CD14-positive monocyte (primary cell): ENCODE measurements at regions not wholly inside any gene's neighbourhood (a gene's known extent, or its start where the extent isn't known, plus 50 kb on each side); places are given as distances from the start of the nearest gene placed in this dataset.

Source experiments
- DNase-seq, 3 donors: peaks; one replicate each; pipeline ENCODE4 v3.0.0-alpha.2; 2011 to 2022
- H2AFZ ChIP-seq: 2 replicates; pipeline ENCODE4 v1.6.0; 2012; ENCODE audit warnings: mild to moderate bottlenecking, low read depth, low read length, inconsistent platforms; ENCODE audit not compliant: insufficient read depth, poor library complexity, severe bottlenecking
- H3K27ac ChIP-seq, 2 donors: 1 replicate in 1 of 2; 2 replicates in 1 of 2; pipeline ENCODE4 v1.5.1; 2012 to 2013; ENCODE audit warnings: low read length in 2 of 2, control low read depth in 1 of 2, inconsistent platforms in 1 of 2, low read depth in 1 of 2, mild to moderate bottlenecking in 1 of 2
- H3K27me3 ChIP-seq, 2 donors: one replicate each; pipeline versions ENCODE4 v1.6.0 to v1.6.1; 2011 to 2013; ENCODE audit warnings: low read length in 2 of 2; ENCODE audit not compliant: control insufficient read depth in 2 of 2, insufficient read depth in 2 of 2
- H3K36me3 ChIP-seq, 2 donors: replicated peaks in 1 of 2; 1 replicate in 1 of 2; 2 replicates in 1 of 2; pipeline versions ENCODE4 v1.5.1 to v1.6.1; 2012 to 2013; ENCODE audit warnings: low read length in 2 of 2, control low read depth in 1 of 2, inconsistent platforms in 1 of 2, mild to moderate bottlenecking in 1 of 2; ENCODE audit not compliant: insufficient read depth in 2 of 2, control insufficient read depth in 1 of 2
- H3K4me1 ChIP-seq, 2 donors: 1 replicate in 1 of 2; 2 replicates in 1 of 2; pipeline versions ENCODE4 v1.5.1 to v1.6.1; 2012 to 2013; ENCODE audit warnings: low read length in 2 of 2, control low read depth in 1 of 2, inconsistent platforms in 1 of 2, mild to moderate bottlenecking in 1 of 2, moderate library complexity in 1 of 2; ENCODE audit not compliant: insufficient read depth in 2 of 2, control insufficient read depth in 1 of 2
- H3K4me2 ChIP-seq: replicated peaks from 2 replicates; pipeline ENCODE3; 2012; ENCODE audit warnings: low read length, moderate library complexity, mild to moderate bottlenecking; ENCODE audit not compliant: poor library complexity, severe bottlenecking; ENCODE audit errors: extremely low read depth
- H3K4me3 ChIP-seq, 3 experiments: fragments of 200-600 bp in 1 of 3; sonication (generic) in 1 of 3; replicated peaks in 1 of 3; 1 replicate in 2 of 3; 2 replicates in 1 of 3; pipeline ENCODE4 v1.5.1; 2011 to 2013; ENCODE audit warnings: low read length in 3 of 3, mild to moderate bottlenecking in 3 of 3, control low read depth in 2 of 3, low read depth in 2 of 3, inconsistent platforms in 1 of 3, moderate library complexity in 1 of 3
- H3K79me2 ChIP-seq: 2 replicates; pipeline ENCODE4 v1.6.0; 2012; ENCODE audit warnings: mild to moderate bottlenecking, control low read depth, inconsistent platforms, low read length, moderate library complexity; ENCODE audit not compliant: insufficient read depth
- H3K9ac ChIP-seq: 2 replicates; pipeline ENCODE4 v1.6.0; 2017; ENCODE audit warnings: low read length, mild to moderate bottlenecking; ENCODE audit not compliant: insufficient read depth, poor library complexity, severe bottlenecking
- H3K9me3 ChIP-seq, 2 donors: replicated peaks in 1 of 2; 1 replicate in 1 of 2; 2 replicates in 1 of 2; pipeline versions ENCODE4 v1.5.1 to v1.6.1; 2012 to 2013; ENCODE audit warnings: low read length in 2 of 2, control low read depth in 1 of 2; ENCODE audit not compliant: control insufficient read depth in 1 of 2, insufficient read depth in 1 of 2
- H4K20me1 ChIP-seq: 2 replicates; pipeline ENCODE4 v1.6.0; 2012; ENCODE audit warnings: mild to moderate bottlenecking, low read length, control low read depth, moderate library complexity; ENCODE audit not compliant: insufficient read depth
- H3K27ac Mint-ChIP-seq, 7 donors: one replicate each; pipeline ENCODE4 v1.8.0; 2020; ENCODE audit warnings: mild to moderate bottlenecking in 7 of 7, mixed read lengths in 7 of 7, moderate library complexity in 6 of 7, inconsistent platforms in 2 of 7
- H3K27me3 Mint-ChIP-seq, 3 donors: one replicate each; pipeline ENCODE4 v1.8.0; 2021 to 2022; ENCODE audit warnings: low read depth in 3 of 3, mild to moderate bottlenecking in 3 of 3, mixed read lengths in 3 of 3, moderate library complexity in 3 of 3, inconsistent platforms in 1 of 3
- H3K36me3 Mint-ChIP-seq, 2 donors: one replicate each; pipeline ENCODE4 v1.8.0; 2020; ENCODE audit warnings: mixed read lengths in 2 of 2, inconsistent platforms in 1 of 2, mild to moderate bottlenecking in 1 of 2
- H3K4me1 Mint-ChIP-seq: one replicate; pipeline ENCODE4 v1.8.0; 2020; ENCODE audit warnings: mild to moderate bottlenecking, mixed read lengths
- H3K4me3 Mint-ChIP-seq, 2 donors: one replicate each; pipeline ENCODE4 v1.8.0; 2020; ENCODE audit warnings: mild to moderate bottlenecking in 2 of 2, mixed read lengths in 2 of 2, moderate library complexity in 1 of 2
- H3K9me3 Mint-ChIP-seq, 7 donors: one replicate each; pipeline ENCODE4 v1.8.0; 2020 to 2022; ENCODE audit warnings: mixed read lengths in 7 of 7, mild to moderate bottlenecking in 6 of 7, moderate library complexity in 6 of 7, inconsistent platforms in 2 of 7
- WGBS: methylation state at CpG from one replicate; pipeline ENCODE4 v1.1.5; 2013; ENCODE audit warnings: missing lambda C conversion rate; ENCODE audit not compliant: insufficient coverage; 5-methylcytosine and 5-hydroxymethylcytosine counted together
- intact Hi-C, 2 donors: fragments of 100-400 bp; cut with micrococcal nuclease; formaldehyde crosslinking; loops; one replicate each; pipeline versions ENCODE4 v1.15.0 to v1.15.1; 2023
- TF ChIP-seq, protein P1 (sequence below): fragments of 200-600 bp; IDR thresholded peaks from one replicate; pipeline ENCODE4 v1.8.0; 2022; ENCODE audit warnings: antibody characterized with exemption, mild to moderate bottlenecking

DNA sequence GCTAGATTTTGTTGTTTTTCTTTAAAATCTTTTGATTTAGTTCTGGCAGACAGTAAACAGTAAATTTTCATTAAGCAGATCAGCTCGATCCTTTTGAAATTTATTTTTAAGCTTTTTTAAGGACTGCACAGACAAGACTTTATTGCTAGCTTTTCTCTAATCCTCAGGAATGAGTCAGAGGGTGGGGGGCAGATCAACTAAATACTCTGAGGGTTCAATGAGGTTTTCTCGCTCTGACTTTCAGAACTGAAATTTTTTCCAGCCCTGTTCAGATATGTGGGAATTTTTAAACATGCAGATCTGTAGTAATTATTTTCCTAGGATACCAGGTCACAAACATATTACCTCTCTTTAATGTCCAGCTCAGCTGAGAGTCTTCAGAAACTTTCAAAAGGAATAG is 977.2 kb downstream of the CDH11 start:
- Mint-ChIP-seq H3K4me1 (no peaks in the 10 kb centered on the region), H3K36me3 (no peaks in the 10 kb centered on the region), H3K9me3 (peaks cover 0 to 2% (median 1%) of the 10 kb centered on the region in 7 donors), H3K4me3 (no peak overlapping the region), H3K27ac (no peak overlapping the region), H3K27me3 (no peaks in the 10 kb centered on the region)
- TF ChIP-seq, protein P1, sequence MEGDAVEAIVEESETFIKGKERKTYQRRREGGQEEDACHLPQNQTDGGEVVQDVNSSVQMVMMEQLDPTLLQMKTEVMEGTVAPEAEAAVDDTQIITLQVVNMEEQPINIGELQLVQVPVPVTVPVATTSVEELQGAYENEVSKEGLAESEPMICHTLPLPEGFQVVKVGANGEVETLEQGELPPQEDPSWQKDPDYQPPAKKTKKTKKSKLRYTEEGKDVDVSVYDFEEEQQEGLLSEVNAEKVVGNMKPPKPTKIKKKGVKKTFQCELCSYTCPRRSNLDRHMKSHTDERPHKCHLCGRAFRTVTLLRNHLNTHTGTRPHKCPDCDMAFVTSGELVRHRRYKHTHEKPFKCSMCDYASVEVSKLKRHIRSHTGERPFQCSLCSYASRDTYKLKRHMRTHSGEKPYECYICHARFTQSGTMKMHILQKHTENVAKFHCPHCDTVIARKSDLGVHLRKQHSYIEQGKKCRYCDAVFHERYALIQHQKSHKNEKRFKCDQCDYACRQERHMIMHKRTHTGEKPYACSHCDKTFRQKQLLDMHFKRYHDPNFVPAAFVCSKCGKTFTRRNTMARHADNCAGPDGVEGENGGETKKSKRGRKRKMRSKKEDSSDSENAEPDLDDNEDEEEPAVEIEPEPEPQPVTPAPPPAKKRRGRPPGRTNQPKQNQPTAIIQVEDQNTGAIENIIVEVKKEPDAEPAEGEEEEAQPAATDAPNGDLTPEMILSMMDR: no peak
- Histone ChIP-seq H3K9me3 (no peaks in the 10 kb centered on the region), H3K27ac (no peak overlapping the region), H4K20me1 (no peaks in the 10 kb centered on the region), H3K27me3 (no peaks in the 10 kb centered on the region), H3K9ac (no peak overlapping the region), H3K4me3 (no peak overlapping the region), H3K4me2 (no peak overlapping the region), H3K36me3 (no peaks in the 10 kb centered on the region), H3K4me1 (no peaks in the 10 kb centered on the region), H2AFZ (no peak overlapping the region), H3K79me2 (no peaks in the 10 kb centered on the region)
- intact Hi-C loops: no loop called here
- no CpG with 5 or more reads among the region's 2 CpGs for WGBS
- no peak for DNase-seq

DNA sequence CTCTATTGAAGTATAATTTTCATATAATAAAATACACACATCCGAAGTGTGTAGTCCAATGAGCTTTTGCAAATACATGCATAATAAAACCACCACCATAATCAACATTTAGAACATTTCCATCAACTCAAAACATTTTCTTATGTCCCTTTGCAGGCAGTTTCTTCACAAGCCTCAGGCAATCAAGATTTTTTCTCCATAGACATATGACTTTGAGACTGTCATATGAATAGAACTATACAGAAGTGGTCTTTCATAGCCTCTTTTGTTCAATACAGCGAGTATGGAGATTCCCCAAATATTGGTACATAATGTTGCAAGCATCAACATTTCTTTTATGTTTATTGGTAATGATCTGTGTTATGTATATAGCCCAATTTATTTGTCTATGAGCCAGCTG is 983.2 kb downstream of the CDH11 start:
- Mint-ChIP-seq H3K4me1 (no peaks in the 10 kb centered on the region), H3K36me3 (no peaks in the 10 kb centered on the region), H3K27ac (no peak overlapping the region), H3K27me3 (no peaks in the 10 kb centered on the region), H3K4me3 (no peak overlapping the region), H3K9me3 (peaks cover 0 to 4% (median 0%) of the 10 kb centered on the region in 7 donors)
- WGBS: no CpG with 5 or more reads among the region's 2 CpGs
- no peak overlapping the region for H3K4me2 ChIP-seq
- H3K4me1 ChIP-seq: no peaks in the 10 kb centered on the region
- H3K79me2 ChIP-seq: no peaks in the 10 kb centered on the region
- no peaks in the 10 kb centered on the region for H3K36me3 ChIP-seq
- intact Hi-C loops: no loop called here
- DNase-seq: no peak
- H3K9me3 ChIP-seq: no peaks in the 10 kb centered on the region
- H3K9ac ChIP-seq: no peak overlapping the region
- TF ChIP-seq, protein P1: no peak
- no peak overlapping the region for H3K4me3 ChIP-seq
- no peak overlapping the region for H3K27ac ChIP-seq
- H3K27me3 ChIP-seq: no peaks in the 10 kb centered on the region
- H4K20me1 ChIP-seq: no peaks in the 10 kb centered on the region
- H2AFZ ChIP-seq: no peak overlapping the region
